IMR-90 (cell line): ENCODE measurements at regions not wholly inside any gene's neighbourhood (a gene's known extent, or its start where the extent isn't known, plus 50 kb on each side); places are given as distances from the start of the nearest gene placed in this dataset.

Experiments used
- ATAC-seq: fragments of 200-7000 bp; cut with Tn5 transposase; 2 replicates; pipeline ENCODE4 v1.9.1; 2020; ENCODE audit warnings: low read depth, mild to moderate bottlenecking, moderate library complexity
- BruUV-seq: library from RNA; stranded (reverse); fragments of 400-500 nt; replicated peaks from 2 replicates; lab custom pipeline; 2021; lab: Mats Ljungman, UMichigan
- CTCF ChIA-PET: fragments of 300-600 bp; formaldehyde crosslinking; extraction: SDS; loops from one replicate; lab custom pipeline; 2021; ENCODE audit warnings: antibody characterized with exemption; lab: Yijun Ruan, JAX
- POLR2A ChIA-PET: fragments of 300-600 bp; sonication (Branson Sonifier 250); formaldehyde crosslinking; loops from one replicate; lab custom pipeline; 2022; ENCODE audit warnings: antibody characterized with exemption; ENCODE audit not compliant: unreplicated experiment; lab: Charles Lee
- DNase-seq: peaks from one replicate; pipeline ENCODE4 v3.0.0; 2013
- H2AFZ ChIP-seq: replicated peaks from 2 replicates; pipeline ENCODE3; 2013; ENCODE audit warnings: low read length, mild to moderate bottlenecking; ENCODE audit not compliant: poor library complexity
- H2AK5ac ChIP-seq: 2 replicates; pipeline ENCODE4 v1.6.1; 2013; ENCODE audit warnings: low read depth, low read length, inconsistent platforms
- H2AK9ac ChIP-seq: replicated peaks from 2 replicates; pipeline ENCODE3; 2013; ENCODE audit warnings: mild to moderate bottlenecking, low read depth, low read length, moderate library complexity; ENCODE audit not compliant: poor library complexity
- H2BK120ac ChIP-seq: 2 replicates; pipeline ENCODE4 v1.6.1; 2013; ENCODE audit warnings: low read depth, low read length, inconsistent platforms
- H2BK15ac ChIP-seq: 3 replicates; pipeline ENCODE4 v1.6.1; 2013; ENCODE audit warnings: low read depth, low read length, inconsistent platforms
- H2BK20ac ChIP-seq: 2 replicates; pipeline ENCODE4 v1.6.1; 2013; ENCODE audit warnings: low read depth, mild to moderate bottlenecking, inconsistent platforms, low read length, moderate library complexity
- H2BK5ac ChIP-seq: 2 replicates; pipeline ENCODE4 v1.6.1; 2013; ENCODE audit warnings: mild to moderate bottlenecking, low read depth, low read length, inconsistent platforms; ENCODE audit not compliant: poor library complexity, severe bottlenecking
- H3K14ac ChIP-seq: replicated peaks from 2 replicates; pipeline ENCODE4 v1.6.1; 2013; ENCODE audit warnings: low read depth, low read length, inconsistent platforms
- H3K18ac ChIP-seq: 2 replicates; pipeline ENCODE4 v1.6.1; 2013; ENCODE audit warnings: low read depth, low read length, control low read depth
- H3K23ac ChIP-seq: 2 replicates; pipeline ENCODE4 v1.6.1; 2013; ENCODE audit warnings: low read depth, low read length, inconsistent platforms
- H3K27ac ChIP-seq: 2 replicates; pipeline ENCODE4 v1.5.1; 2013; ENCODE audit warnings: mild to moderate bottlenecking, control low read depth, low read length; ENCODE audit not compliant: insufficient read depth
- H3K27me3 ChIP-seq: 2 replicates; pipeline ENCODE4 v1.6.1; 2013; ENCODE audit warnings: low read length; ENCODE audit not compliant: control insufficient read depth, insufficient read depth
- H3K36me3 ChIP-seq: 2 replicates; pipeline ENCODE4 v1.6.1; 2013; ENCODE audit warnings: low read length, mixed read lengths; ENCODE audit not compliant: control insufficient read depth, insufficient read depth
- H3K4ac ChIP-seq: 2 replicates; pipeline ENCODE4 v1.6.1; 2013; ENCODE audit warnings: low read depth, low read length, inconsistent platforms
- H3K4me1 ChIP-seq: 2 replicates; pipeline ENCODE4 v1.6.1; 2013; ENCODE audit warnings: low read length, mixed read lengths; ENCODE audit not compliant: control insufficient read depth, insufficient read depth
- H3K4me2 ChIP-seq: 2 replicates; pipeline ENCODE4 v1.6.1; 2013; ENCODE audit warnings: low read depth, mild to moderate bottlenecking, control low read depth, low read length, moderate library complexity
- H3K4me3 ChIP-seq: 2 replicates; pipeline ENCODE4 v1.5.1; 2013; ENCODE audit warnings: low read depth, mild to moderate bottlenecking, control low read depth, low read length, moderate library complexity; ENCODE audit not compliant: insufficient read depth
- H3K56ac ChIP-seq: 2 replicates; pipeline ENCODE4 v1.6.1; 2013; ENCODE audit warnings: low read length, inconsistent platforms; ENCODE audit not compliant: insufficient read depth; ENCODE audit errors: extremely low read depth
- H3K79me1 ChIP-seq, 2 experiments: 2 replicates each; pipeline ENCODE4 v1.6.1; 2013; ENCODE audit warnings: low read length in 2 of 2, inconsistent platforms in 1 of 2, low read depth in 1 of 2
- H3K9ac ChIP-seq: 2 replicates; pipeline ENCODE4 v1.6.1; 2013; ENCODE audit warnings: low read depth, low read length, control low read depth
- H3K9me1 ChIP-seq: 2 replicates; pipeline ENCODE4 v1.6.1; 2013; ENCODE audit warnings: low read length, inconsistent platforms; ENCODE audit not compliant: insufficient read depth
- H3K9me3 ChIP-seq: 2 replicates; pipeline ENCODE4 v1.6.1; 2013; ENCODE audit warnings: low read length; ENCODE audit not compliant: control insufficient read depth, insufficient read depth
- H4K20me1 ChIP-seq: 2 replicates; pipeline ENCODE4 v1.6.1; 2013; ENCODE audit warnings: low read length, inconsistent platforms; ENCODE audit not compliant: insufficient read depth
- H4K5ac ChIP-seq: 2 replicates; pipeline ENCODE4 v1.6.1; 2013; ENCODE audit warnings: mild to moderate bottlenecking, low read depth, low read length, control low read depth
- H4K8ac ChIP-seq, 2 experiments: 2 replicates each; pipeline ENCODE4 v1.6.1; 2013; ENCODE audit warnings: low read depth in 2 of 2, low read length in 2 of 2, control low read depth in 1 of 2, inconsistent platforms in 1 of 2
- H4K91ac ChIP-seq: 2 replicates; pipeline ENCODE4 v1.6.1; 2013; ENCODE audit warnings: low read depth, low read length, inconsistent platforms; ENCODE audit not compliant: insufficient read depth
- CEBPB ChIP-seq: IDR thresholded peaks from 2 replicates; pipeline ENCODE4 v1.6.1; 2012; ENCODE audit warnings: low read depth, low read length, improper control_type of control experiment
- CHD1 ChIP-seq: IDR thresholded peaks from 2 replicates; pipeline ENCODE4 v1.6.1; 2012; ENCODE audit warnings: low read depth, low read length, improper control_type of control experiment
- FOS ChIP-seq: fragments of 150-350 bp; IDR thresholded peaks from 2 replicates; pipeline ENCODE4 v1.6.1; 2016; ENCODE audit warnings: low read depth, low read length
- WGBS, 2 experiments: methylation state at CpG; one replicate each; pipeline versions ENCODE4 v1.1.5 to v1.1.7; 2013; ENCODE audit warnings: missing lambda C conversion rate in 2 of 2; ENCODE audit not compliant: insufficient read length in 1 of 2; ENCODE audit errors: extremely low coverage in 2 of 2; 5-methylcytosine and 5-hydroxymethylcytosine counted together
- dilution Hi-C: fragments of 300-500 bp; cut with HindIII; formaldehyde crosslinking; loops from one replicate; pipeline ENCODE4 v1.14.3; 2018; ENCODE audit warnings: low sequenced_read_pairs; ENCODE audit not compliant: unreplicated experiment
- in situ Hi-C: fragments of 300-500 bp; cut with MboI; formaldehyde crosslinking; loops from 3 replicates; pipeline ENCODE4 v1.14.3; 2019; ENCODE audit warnings: low sequenced_read_pairs, inconsistent platforms, mixed read lengths
- intact Hi-C: fragments of 100-400 bp; cut with micrococcal nuclease; formaldehyde crosslinking; loops from 2 replicates; pipeline ENCODE4 v1.10.0; 2022
- TF ChIP-seq, protein P1 (sequence below): fragments of 150-350 bp; IDR thresholded peaks from 2 replicates; pipeline ENCODE4 v1.6.1; 2017; ENCODE audit warnings: mild to moderate bottlenecking, antibody characterized with exemption, low read length, low read depth

DNA sequence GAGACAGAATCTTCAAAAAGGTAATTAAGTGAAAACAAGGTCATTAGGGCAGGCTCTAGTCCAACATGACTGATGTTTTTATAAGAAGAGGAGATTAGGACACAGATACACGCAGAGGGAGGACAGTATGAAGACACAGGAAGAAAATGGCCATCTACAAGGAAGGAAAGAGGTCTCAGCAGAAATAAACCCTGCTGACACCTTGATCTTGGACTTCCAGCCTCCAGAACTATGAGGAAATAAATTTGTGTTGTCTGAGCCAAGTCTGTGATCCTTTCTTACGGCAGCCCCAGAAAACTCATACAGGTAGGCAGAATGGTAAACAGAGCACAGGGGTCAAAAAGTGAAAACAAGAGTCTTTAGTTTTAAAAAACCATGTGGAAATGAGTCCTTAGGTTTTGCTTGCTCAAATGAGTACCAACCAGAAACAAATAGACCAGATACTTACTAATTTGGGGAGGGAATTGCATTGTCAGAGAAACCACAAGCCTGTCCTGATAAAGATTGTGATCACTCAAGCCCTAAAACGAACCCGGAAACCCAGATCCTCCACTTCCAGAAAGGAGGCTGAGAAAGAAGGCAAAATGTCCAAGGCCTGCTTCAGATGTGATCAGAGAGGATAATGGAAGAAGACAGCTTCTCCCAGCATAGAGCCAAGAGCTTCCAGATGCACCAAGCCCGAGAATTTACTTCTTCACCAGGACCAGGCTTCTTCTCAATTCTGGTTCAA lies 93.9 kb downstream of the DUSP6 start:
- ATAC-seq (no peak), DNase-seq (no peak)

More for the DNA sequence above, 93.9 kb downstream of the DUSP6 start:
- Histone ChIP-seq H3K14ac (no peak overlapping the region), H3K18ac (no peak overlapping the region), H3K27me3 (no peaks in the 10 kb centered on the region), H3K79me1 (no peaks in the 10 kb centered on the region), H2AK9ac (no peak overlapping the region), H2BK5ac (no peak overlapping the region), H3K4me3 (no peak overlapping the region), H3K9me3 (peaks cover 4% of the 10 kb centered on the region; the same call in 1 of the 2 replicates), H2AFZ (no peak overlapping the region), H4K91ac (no peak overlapping the region), H2AK5ac (no peak overlapping the region), H2BK120ac (no peak overlapping the region), H3K27ac (no peak overlapping the region), H3K4ac (no peak overlapping the region), H4K20me1 (no peaks in the 10 kb centered on the region), H3K4me2 (no peak overlapping the region), H3K36me3 (no peaks in the 10 kb centered on the region), H4K8ac (no peak overlapping the region), H3K56ac (no peak overlapping the region), H2BK15ac (no peak overlapping the region), H3K9ac (no peak overlapping the region), H3K4me1 (peaks cover 2% of the 10 kb centered on the region; the same call in 1 of the 2 replicates), H2BK20ac (no peak overlapping the region), H3K23ac (no peak overlapping the region), H3K9me1 (no peaks in the 10 kb centered on the region), H4K5ac (no peak overlapping the region)
- TF ChIP-seq, protein P1, sequence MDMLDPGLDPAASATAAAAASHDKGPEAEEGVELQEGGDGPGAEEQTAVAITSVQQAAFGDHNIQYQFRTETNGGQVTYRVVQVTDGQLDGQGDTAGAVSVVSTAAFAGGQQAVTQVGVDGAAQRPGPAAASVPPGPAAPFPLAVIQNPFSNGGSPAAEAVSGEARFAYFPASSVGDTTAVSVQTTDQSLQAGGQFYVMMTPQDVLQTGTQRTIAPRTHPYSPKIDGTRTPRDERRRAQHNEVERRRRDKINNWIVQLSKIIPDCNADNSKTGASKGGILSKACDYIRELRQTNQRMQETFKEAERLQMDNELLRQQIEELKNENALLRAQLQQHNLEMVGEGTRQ = no peak
- TF ChIP-seq CHD1 = no peak
- TF ChIP-seq CEBPB = no peak
- no peak for TF ChIP-seq FOS
- in situ Hi-C loops = no loop called here
- CTCF ChIA-PET = interaction anchor here (1.2 kb wide), 1 partner anchor 239 kb away, joined by 3 read pairs; no protein-coding TSS in a partner anchor
- intact Hi-C loops = no loop called here
- no TSS peak for BruUV-seq
- WGBS, 2 experiments = no CpG with 5 or more reads among the region's 5 CpGs
- POLR2A ChIA-PET = no interaction called here
- dilution Hi-C loops = no loop called here
